GM23338 (cell line): ENCODE measurements at regions not wholly inside any gene's neighbourhood (a gene's known extent, or its start where the extent isn't known, plus 50 kb on each side); places are given as distances from the start of the nearest gene placed in this dataset.

ENCODE experiments used
- ATAC-seq: fragments of 200-7000 bp; cut with Tn5 transposase; 3 replicates; pipeline ENCODE4 v1.9.1; 2020
- DNase-seq: peaks from one replicate; pipeline ENCODE4 v3.0.0-alpha.2; 2015; ENCODE audit warnings: low spot score
- H2AFZ ChIP-seq: fragments of 200-600 bp; sonication (generic); 2 replicates; pipeline ENCODE4 v1.8.0; 2016; ENCODE audit warnings: antibody characterized with exemption, mild to moderate bottlenecking, moderate library complexity
- H3F3A ChIP-seq: fragments of 200-600 bp; sonication (generic); replicated peaks from 2 replicates; pipeline ENCODE4 v1.8.0; 2017; ENCODE audit warnings: antibody characterized with exemption, mixed run types, low read depth
- H3K27ac ChIP-seq: fragments of 200-600 bp; sonication (generic); 2 replicates; pipeline ENCODE4 v1.6.1; 2016; ENCODE audit warnings: low read depth
- H3K27me3 ChIP-seq: fragments of 200-600 bp; sonication (generic); 2 replicates; pipeline ENCODE4 v1.8.0; 2016; ENCODE audit warnings: mild to moderate bottlenecking, mixed run types, moderate library complexity; ENCODE audit not compliant: insufficient read depth
- H3K36me3 ChIP-seq: fragments of 200-600 bp; sonication (generic); 2 replicates; pipeline ENCODE4 v1.8.0; 2016; ENCODE audit warnings: mild to moderate bottlenecking; ENCODE audit not compliant: insufficient read depth
- H3K4me1 ChIP-seq: fragments of 200-600 bp; sonication (generic); 2 replicates; pipeline ENCODE4 v1.8.0; 2016; ENCODE audit warnings: mild to moderate bottlenecking, moderate library complexity; ENCODE audit not compliant: insufficient read depth
- H3K4me2 ChIP-seq: fragments of 200-600 bp; sonication (generic); 2 replicates; pipeline ENCODE4 v1.7.1; 2017; ENCODE audit warnings: mixed run types
- H3K4me3 ChIP-seq: fragments of 200-600 bp; sonication (generic); 2 replicates; pipeline ENCODE4 v1.6.1; 2016; ENCODE audit warnings: mixed run types
- H3K79me2 ChIP-seq: fragments of 200-600 bp; sonication (generic); replicated peaks from 2 replicates; pipeline ENCODE4 v1.8.0; 2017; ENCODE audit warnings: mild to moderate bottlenecking; ENCODE audit not compliant: insufficient read depth
- H3K9me2 ChIP-seq: fragments of 200-600 bp; sonication (generic); 2 replicates; pipeline ENCODE4 v1.8.0; 2017; ENCODE audit not compliant: insufficient read depth
- H4K20me1 ChIP-seq: fragments of 200-600 bp; sonication (generic); replicated peaks from 2 replicates; pipeline ENCODE4 v1.8.0; 2017; ENCODE audit warnings: mild to moderate bottlenecking; ENCODE audit not compliant: insufficient read depth
- H3K27ac Mint-ChIP-seq: 2 replicates; pipeline ENCODE4 v1.8.0; 2020; ENCODE audit warnings: inconsistent platforms, mild to moderate bottlenecking, moderate library complexity, mixed read lengths
- H3K27me3 Mint-ChIP-seq: 3 replicates; pipeline ENCODE4 v1.8.0; 2022; ENCODE audit warnings: low read depth, mild to moderate bottlenecking, moderate library complexity, mixed read lengths, inconsistent platforms; ENCODE audit not compliant: insufficient read depth, poor library complexity
- H3K36me3 Mint-ChIP-seq: 3 replicates; pipeline ENCODE4 v1.8.0; 2021; ENCODE audit warnings: low read depth, mild to moderate bottlenecking, inconsistent platforms, moderate library complexity, mixed read lengths
- H3K4me1 Mint-ChIP-seq: 3 replicates; pipeline ENCODE4 v1.8.0; 2020; ENCODE audit warnings: mild to moderate bottlenecking, inconsistent platforms, mixed read lengths
- H3K4me3 Mint-ChIP-seq: 3 replicates; pipeline ENCODE4 v1.8.0; 2021; ENCODE audit warnings: moderate library complexity, mild to moderate bottlenecking, inconsistent platforms, mixed read lengths
- H3K9me3 Mint-ChIP-seq: 3 replicates; pipeline ENCODE4 v1.8.0; 2020; ENCODE audit warnings: moderate library complexity, mild to moderate bottlenecking, inconsistent platforms, mixed read lengths
- ETS1 ChIP-seq: IDR thresholded peaks from 2 replicates; pipeline ENCODE4 v1.6.1; 2016; ENCODE audit warnings: antibody characterized with exemption
- EZH2phosphoT487 ChIP-seq: fragments of 200-600 bp; sonication (generic); IDR thresholded peaks from one replicate; pipeline ENCODE4 v1.8.1; 2018; ENCODE audit warnings: antibody characterized with exemption; ENCODE audit not compliant: unreplicated experiment
- JUNB ChIP-seq: IDR thresholded peaks from one replicate; pipeline ENCODE4 v1.6.1; 2016; ENCODE audit warnings: antibody characterized with exemption; ENCODE audit not compliant: unreplicated experiment
- NANOG ChIP-seq: IDR thresholded peaks from 2 replicates; pipeline ENCODE4 v1.6.1; 2016; ENCODE audit warnings: antibody characterized with exemption, borderline replicate concordance
- POLR2AphosphoS5 ChIP-seq: IDR thresholded peaks from 2 replicates; pipeline ENCODE4 v1.6.1; 2016; ENCODE audit warnings: antibody characterized with exemption, low read depth
- REST ChIP-seq: IDR thresholded peaks from one replicate; pipeline ENCODE4 v1.6.1; 2018; ENCODE audit warnings: antibody characterized with exemption; ENCODE audit not compliant: unreplicated experiment
- ZNF331 ChIP-seq: fragments of 250-450 bp; sonication (Bioruptor Pico); IDR thresholded peaks from 2 replicates; pipeline ENCODE4 v1.5.0; 2020; ENCODE audit warnings: low read depth, mild to moderate bottlenecking, moderate library complexity
- ZNF462 ChIP-seq: fragments of 250-450 bp; sonication (Bioruptor Pico); IDR thresholded peaks from 2 replicates; pipeline ENCODE4 v1.5.0; 2020; ENCODE audit warnings: mild to moderate bottlenecking, moderate library complexity

GRCh38 chr12:89262855-89263552 is 89.3 kb downstream of the DUSP6 start:
- Mint-ChIP-seq H3K36me3 (0 out of 3 replicates have a peak, but pooled peaks cover 5% of the 10 kb centered on the region), H3K27ac (no peak overlapping the region), H3K9me3 (peaks cover 4% of the 10 kb centered on the region; the same call in 2 of the 3 replicates), H3K4me1 (peaks cover 11% of the 10 kb centered on the region; the same call in 2 of the 3 replicates), H3K4me3 (no peak overlapping the region), H3K27me3 (peaks cover 2% of the 10 kb centered on the region)
- Histone ChIP-seq H3K79me2 (no peaks in the 10 kb centered on the region), H3K9me2 (peaks cover 6% of the 10 kb centered on the region), H2AFZ (no peak overlapping the region; the same call in 1 of the 2 replicates), H3K27ac (no peak overlapping the region), H4K20me1 (no peaks in the 10 kb centered on the region), H3K4me1 (0 out of 2 replicates have a peak, but pooled peaks cover 6% of the 10 kb centered on the region), H3F3A (no peaks in the 10 kb centered on the region), H3K27me3 (no peaks in the 10 kb centered on the region), H3K4me2 (no peak overlapping the region), H3K4me3 (no peak overlapping the region), H3K36me3 (no peaks in the 10 kb centered on the region)
- DNase-seq: no peak
- no peak for TF ChIP-seq ETS1
- no peak for TF ChIP-seq NANOG
- no peak for TF ChIP-seq POLR2AphosphoS5
- no peak for TF ChIP-seq REST
- no peak for TF ChIP-seq JUNB
- TF ChIP-seq ZNF462: no peak
- TF ChIP-seq ZNF331: no peak
- no peak for TF ChIP-seq EZH2phosphoT487
- ATAC-seq: no peak
